Tibial nerve (tissue), 4 donors: ENCODE measurements at regions not wholly inside any gene's neighbourhood (a gene's known extent, or its start where the extent isn't known, plus 50 kb on each side); places are given as distances from the start of the nearest gene placed in this dataset.
A peak's percentile ranks its signal among the peaks of the same experiment; 100 is the strongest.

Source experiments
- DNase-seq, 2 donors: peaks; one replicate each; pipeline ENCODE4 v3.0.0-alpha.2; 2019; ENCODE audit warnings: low spot score in 2 of 2
- H3K27ac ChIP-seq, 4 donors: fragments of 200-600 bp; sonication (generic) in 3 of 4; one replicate each; pipeline ENCODE4 v1.5.1; 2017 to 2019; ENCODE audit warnings: mild to moderate bottlenecking in 1 of 4
- H3K27me3 ChIP-seq, 2 donors: fragments of 200-600 bp; sonication (generic) in 1 of 2; one replicate each; pipeline versions ENCODE4 v1.5.1 to v1.6.0; 2017 to 2019
- H3K36me3 ChIP-seq, 3 donors: fragments of 200-600 bp; sonication (generic); one replicate each; pipeline ENCODE4 v1.5.1; 2018 to 2019
- H3K4me1 ChIP-seq, 4 donors: fragments of 200-600 bp; sonication (generic) in 3 of 4; one replicate each; pipeline ENCODE4 v1.5.1; 2017 to 2019
- H3K4me3 ChIP-seq, 4 donors: fragments of 200-600 bp; sonication (generic) in 3 of 4; one replicate each; pipeline ENCODE4 v1.5.1; 2017 to 2019; ENCODE audit warnings: mild to moderate bottlenecking in 1 of 4, moderate library complexity in 1 of 4
- H3K9me3 ChIP-seq, 4 donors: fragments of 200-600 bp; sonication (generic) in 3 of 4; one replicate each; pipeline ENCODE4 v1.5.1; 2017 to 2019
- EP300 ChIP-seq, 2 donors: sonication (generic); formaldehyde crosslinking; IDR thresholded peaks; one replicate each; pipeline ENCODE4 v1.6.1; 2017; ENCODE audit warnings: antibody characterized with exemption in 2 of 2, mild to moderate bottlenecking in 1 of 2
- POLR2A ChIP-seq, 2 donors: fragments of 450-650 bp; IDR thresholded peaks; one replicate each; pipeline ENCODE4 v1.6.1; 2017; ENCODE audit warnings: antibody characterized with exemption in 2 of 2, mild to moderate bottlenecking in 2 of 2, moderate library complexity in 2 of 2
- WGBS, 2 donors: methylation state at CpG; one replicate each; pipeline ENCODE4 v1.1.5; 2018; 5-methylcytosine and 5-hydroxymethylcytosine counted together
- TF ChIP-seq, protein P1 (sequence below), 5 experiments: fragments of 200-600 bp in 3 of 5; fragments of 450-650 bp in 2 of 5; sonication (generic) in 3 of 5; IDR thresholded peaks; one replicate each; pipeline ENCODE4 v1.5.1; 2016 to 2019; ENCODE audit warnings: antibody characterized with exemption in 5 of 5, mild to moderate bottlenecking in 3 of 5, moderate library complexity in 2 of 5

DNA sequence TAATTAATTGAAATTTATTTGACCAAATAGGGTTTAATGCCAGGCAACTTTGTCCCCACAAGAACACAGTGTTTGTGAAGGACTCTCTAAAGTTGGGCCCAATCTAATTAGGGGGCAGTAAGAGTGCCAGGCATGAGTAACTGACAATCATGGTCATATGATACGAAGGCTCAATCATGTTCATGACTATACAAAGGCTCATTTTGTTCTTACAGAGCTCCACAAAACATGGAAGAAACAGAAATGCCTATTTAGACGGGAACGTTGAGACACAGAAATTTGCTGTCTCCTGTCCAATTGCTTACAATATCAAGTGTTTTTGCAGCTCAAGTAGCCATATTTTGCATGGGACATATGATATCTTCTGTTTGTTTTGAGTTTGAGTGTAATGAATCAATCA is 391.1 kb downstream of the SI start:
- no peaks in the 10 kb centered on the region for H3K4me1 ChIP-seq
- TF ChIP-seq, protein P1, sequence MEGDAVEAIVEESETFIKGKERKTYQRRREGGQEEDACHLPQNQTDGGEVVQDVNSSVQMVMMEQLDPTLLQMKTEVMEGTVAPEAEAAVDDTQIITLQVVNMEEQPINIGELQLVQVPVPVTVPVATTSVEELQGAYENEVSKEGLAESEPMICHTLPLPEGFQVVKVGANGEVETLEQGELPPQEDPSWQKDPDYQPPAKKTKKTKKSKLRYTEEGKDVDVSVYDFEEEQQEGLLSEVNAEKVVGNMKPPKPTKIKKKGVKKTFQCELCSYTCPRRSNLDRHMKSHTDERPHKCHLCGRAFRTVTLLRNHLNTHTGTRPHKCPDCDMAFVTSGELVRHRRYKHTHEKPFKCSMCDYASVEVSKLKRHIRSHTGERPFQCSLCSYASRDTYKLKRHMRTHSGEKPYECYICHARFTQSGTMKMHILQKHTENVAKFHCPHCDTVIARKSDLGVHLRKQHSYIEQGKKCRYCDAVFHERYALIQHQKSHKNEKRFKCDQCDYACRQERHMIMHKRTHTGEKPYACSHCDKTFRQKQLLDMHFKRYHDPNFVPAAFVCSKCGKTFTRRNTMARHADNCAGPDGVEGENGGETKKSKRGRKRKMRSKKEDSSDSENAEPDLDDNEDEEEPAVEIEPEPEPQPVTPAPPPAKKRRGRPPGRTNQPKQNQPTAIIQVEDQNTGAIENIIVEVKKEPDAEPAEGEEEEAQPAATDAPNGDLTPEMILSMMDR (IDR thresholded peaks at IDR 0.05): no peak
- TF ChIP-seq EP300 (IDR thresholded peaks at IDR 0.05): peak in 1 of 2 donors; percentile 16
- H3K27ac ChIP-seq: peak overlapping the region in 2 of 4 donors; percentile 21 to 73
- peak overlapping the region in 1 of 4 donors; percentile 1 for H3K4me3 ChIP-seq
- H3K9me3 ChIP-seq: no peaks in the 10 kb centered on the region
- DNase-seq: no peak
- 43 to 44% methylated on average over 3 of the region's 3 CpGs for WGBS, 2 donors
- no peaks in the 10 kb centered on the region for H3K36me3 ChIP-seq
- no peaks in the 10 kb centered on the region for H3K27me3 ChIP-seq

DNA sequence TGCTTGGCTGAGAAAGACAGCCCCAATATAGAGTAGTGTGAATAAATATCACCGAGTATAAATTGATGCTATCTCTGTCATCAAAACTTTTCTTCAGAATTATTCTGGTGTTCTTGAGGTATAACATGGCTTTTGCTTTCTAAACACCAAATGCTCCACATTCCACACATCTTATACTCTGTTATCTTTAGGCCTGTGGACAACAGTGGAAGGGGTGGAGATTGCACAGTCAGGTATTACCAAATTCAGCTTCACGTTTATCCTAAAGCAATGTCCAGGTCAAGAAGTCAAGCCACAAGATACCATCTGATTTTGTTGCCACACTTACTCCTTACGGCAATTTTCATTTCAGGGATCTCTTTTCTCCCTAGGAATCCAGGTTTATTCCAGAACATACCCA is 394.8 kb downstream of the SI start:
- Histone ChIP-seq H3K36me3 (no peaks in the 10 kb centered on the region), H3K27me3 (no peaks in the 10 kb centered on the region), H3K27ac (no peak overlapping the region), H3K9me3 (no peaks in the 10 kb centered on the region), H3K4me1 (no peaks in the 10 kb centered on the region), H3K4me3 (no peak overlapping the region)
- TF ChIP-seq, protein P1 (IDR thresholded peaks at IDR 0.05): no peak
- no peak for TF ChIP-seq EP300 (IDR thresholded peaks at IDR 0.05)
- no peak for TF ChIP-seq POLR2A (IDR thresholded peaks at IDR 0.05)
- no peak for DNase-seq
- 56 to 57% methylated on average over 3 of the region's 3 CpGs for WGBS, 2 donors

DNA sequence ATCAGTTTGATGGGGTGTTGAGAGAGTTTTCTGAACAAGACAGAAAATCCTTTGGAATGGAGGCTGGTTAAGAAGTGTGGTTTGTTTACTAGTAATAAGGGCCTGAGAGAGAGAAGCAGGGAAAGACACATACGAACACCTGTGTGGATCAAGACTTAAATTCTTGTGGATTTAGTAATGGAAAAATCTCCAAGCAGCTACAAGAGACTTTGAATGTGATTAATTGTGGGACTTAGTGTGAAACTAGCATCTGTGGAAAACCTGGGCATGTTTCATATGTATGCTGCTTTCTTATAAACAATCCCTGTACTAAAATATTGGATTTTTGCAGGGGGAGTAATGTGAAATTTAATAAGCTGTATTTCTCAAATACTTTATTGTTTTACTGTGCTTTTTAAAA is 399.1 kb downstream of the SI start:
- DNase-seq: no peak
- no peaks in the 10 kb centered on the region for H3K4me1 ChIP-seq
- no peak overlapping the region for H3K4me3 ChIP-seq
- H3K9me3 ChIP-seq: no peaks in the 10 kb centered on the region
- H3K36me3 ChIP-seq: no peaks in the 10 kb centered on the region
- H3K27me3 ChIP-seq: no peaks in the 10 kb centered on the region
- no peak overlapping the region for H3K27ac ChIP-seq
- TF ChIP-seq, protein P1 (IDR thresholded peaks at IDR 0.05): no peak
- TF ChIP-seq EP300 (IDR thresholded peaks at IDR 0.05) (no peak), POLR2A (IDR thresholded peaks at IDR 0.05) (no peak)
- WGBS, 2 donors: 58 to 67% methylated on average over 1 of the region's 1 CpG

DNA sequence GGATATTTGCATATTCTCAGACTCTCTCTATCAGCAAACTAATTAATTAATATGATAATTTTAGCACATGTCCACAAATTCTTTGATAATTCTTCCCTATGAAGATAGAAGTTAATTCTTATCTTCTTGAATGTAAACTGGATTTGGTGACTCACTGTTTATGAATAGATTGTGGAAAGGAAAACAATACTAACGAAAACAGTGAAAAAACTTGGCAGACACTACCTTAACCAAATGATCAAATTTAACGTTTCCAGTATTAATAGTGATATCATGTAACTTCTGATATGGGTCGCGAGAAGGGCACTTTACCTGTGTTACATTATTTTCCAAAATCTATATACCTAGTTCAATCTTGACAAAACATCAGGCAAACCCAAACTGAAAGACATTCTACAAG is 401.0 kb downstream of the SI start:
- H3K27ac ChIP-seq: no peak overlapping the region
- no peaks in the 10 kb centered on the region for H3K36me3 ChIP-seq
- 62 to 66% methylated on average over 4 of the region's 4 CpGs for WGBS, 2 donors
- H3K9me3 ChIP-seq: no peaks in the 10 kb centered on the region
- no peaks in the 10 kb centered on the region for H3K4me1 ChIP-seq
- no peak overlapping the region for H3K4me3 ChIP-seq
- no peaks in the 10 kb centered on the region for H3K27me3 ChIP-seq
- TF ChIP-seq, protein P1 (IDR thresholded peaks at IDR 0.05): no peak
- TF ChIP-seq POLR2A (IDR thresholded peaks at IDR 0.05) (no peak), EP300 (IDR thresholded peaks at IDR 0.05) (no peak)
- DNase-seq: no peak

DNA sequence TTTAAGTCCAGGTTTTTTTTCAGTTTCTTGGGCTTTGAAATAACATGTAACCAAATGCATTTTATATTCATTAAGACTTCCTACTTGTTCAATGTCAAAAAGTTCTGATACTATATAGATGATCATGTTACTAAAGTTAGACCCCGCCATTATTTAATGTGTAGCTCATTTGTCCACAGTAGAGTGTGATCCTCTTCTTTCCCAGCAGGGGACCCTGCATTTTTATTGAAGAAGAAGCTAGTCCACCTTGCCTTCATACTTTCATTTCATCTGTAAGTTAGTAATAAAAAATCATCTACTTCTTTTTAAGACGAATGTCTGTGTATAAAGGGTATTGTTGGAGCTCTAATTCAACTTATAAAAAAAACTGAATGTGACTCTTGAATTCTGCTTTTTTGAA is 404.6 kb downstream of the SI start:
- no peak overlapping the region for H3K4me3 ChIP-seq
- WGBS, 2 donors: 94 to 96% methylated on average over 2 of the region's 2 CpGs

More for the DNA sequence above, 404.6 kb downstream of the SI start:
- no peaks in the 10 kb centered on the region for H3K4me1 ChIP-seq
- H3K36me3 ChIP-seq: no peaks in the 10 kb centered on the region
- no peaks in the 10 kb centered on the region for H3K9me3 ChIP-seq
- H3K27me3 ChIP-seq: no peaks in the 10 kb centered on the region
- no peak for DNase-seq
- TF ChIP-seq POLR2A (IDR thresholded peaks at IDR 0.05): no peak
- TF ChIP-seq, protein P1 (IDR thresholded peaks at IDR 0.05): no peak
- TF ChIP-seq EP300 (IDR thresholded peaks at IDR 0.05): no peak
- no peak overlapping the region for H3K27ac ChIP-seq
